ENCODE measurements at regions not wholly inside any gene's neighbourhood (a gene's known extent, or its start where the extent isn't known, plus 50 kb on each side); places are given as distances from the start of the nearest gene placed in this dataset.

DNA sequence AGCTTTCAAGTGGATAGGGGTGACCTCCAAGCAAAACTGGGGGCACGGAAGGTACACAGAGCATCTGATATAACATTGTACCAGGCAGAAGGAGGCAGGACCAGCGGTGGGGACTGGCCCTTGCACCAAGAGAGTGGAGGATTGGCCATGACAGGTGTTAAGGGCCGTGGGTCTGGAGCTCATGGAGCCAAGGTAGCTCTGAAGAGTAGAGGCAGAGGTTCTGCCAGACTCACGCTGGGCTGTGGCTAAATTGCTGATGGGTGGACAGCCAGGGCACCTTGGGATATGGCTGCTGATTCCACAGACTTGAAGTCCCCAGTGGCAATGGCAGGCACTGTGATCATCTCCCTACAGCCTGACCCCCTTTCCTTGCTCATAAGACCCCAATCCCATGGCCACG, 65.9 kb upstream of the NKD1 start:
- Histone ChIP-seq H3K9me3 (ENCODE audit: control insufficient read depth, insufficient read depth, low read depth, low read length) (no peaks in the 10 kb centered on the region), H3K79me2 (ENCODE audit: control insufficient read depth, insufficient read depth, low read length) (no peaks in the 10 kb centered on the region), H3K27ac (ENCODE audit: insufficient read depth, low read length) (no peak overlapping the region), H2AFZ (ENCODE audit: low read length) (no peak overlapping the region), H3K4me3 (replicated peaks in 1 of 4; ENCODE audit: control extremely low read depth in 1 of 4, insufficient read depth in 1 of 4, low read depth in 3 of 4, low read length in 4 of 4) (no peak overlapping the region), H3K27me3 (ENCODE audit: control insufficient read depth, insufficient read depth, low read length) (no peaks in the 10 kb centered on the region), H3K4me1 (ENCODE audit: control insufficient read depth, extremely low read depth, insufficient read depth, low read length) (no peaks in the 10 kb centered on the region), H3K4me2 (ENCODE audit: extremely low read depth, insufficient read depth, low read length) (no peak overlapping the region), H3K36me3 (ENCODE audit: control insufficient read depth, insufficient read depth, low read length) (no peaks in the 10 kb centered on the region), H4K20me1 (ENCODE audit: control insufficient read depth, extremely low read depth, insufficient read depth, low read length) (no peaks in the 10 kb centered on the region), H3K9ac (ENCODE audit: insufficient read depth, low read length) (no peak overlapping the region)
- no peak for DNase-seq (ENCODE audit: low read depth in 2 of 2)
- TF ChIP-seq, protein P1, sequence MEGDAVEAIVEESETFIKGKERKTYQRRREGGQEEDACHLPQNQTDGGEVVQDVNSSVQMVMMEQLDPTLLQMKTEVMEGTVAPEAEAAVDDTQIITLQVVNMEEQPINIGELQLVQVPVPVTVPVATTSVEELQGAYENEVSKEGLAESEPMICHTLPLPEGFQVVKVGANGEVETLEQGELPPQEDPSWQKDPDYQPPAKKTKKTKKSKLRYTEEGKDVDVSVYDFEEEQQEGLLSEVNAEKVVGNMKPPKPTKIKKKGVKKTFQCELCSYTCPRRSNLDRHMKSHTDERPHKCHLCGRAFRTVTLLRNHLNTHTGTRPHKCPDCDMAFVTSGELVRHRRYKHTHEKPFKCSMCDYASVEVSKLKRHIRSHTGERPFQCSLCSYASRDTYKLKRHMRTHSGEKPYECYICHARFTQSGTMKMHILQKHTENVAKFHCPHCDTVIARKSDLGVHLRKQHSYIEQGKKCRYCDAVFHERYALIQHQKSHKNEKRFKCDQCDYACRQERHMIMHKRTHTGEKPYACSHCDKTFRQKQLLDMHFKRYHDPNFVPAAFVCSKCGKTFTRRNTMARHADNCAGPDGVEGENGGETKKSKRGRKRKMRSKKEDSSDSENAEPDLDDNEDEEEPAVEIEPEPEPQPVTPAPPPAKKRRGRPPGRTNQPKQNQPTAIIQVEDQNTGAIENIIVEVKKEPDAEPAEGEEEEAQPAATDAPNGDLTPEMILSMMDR (conservative IDR thresholded peaks at IDR 0.05 in 1 of 2, IDR thresholded peaks at IDR 0.05 in 1 of 2; ENCODE audit: low read depth in 1 of 2, low read length in 2 of 2), result no peak
- TF ChIP-seq EZH2 (IDR thresholded peaks at IDR 0.05; ENCODE audit: low read length, missing control alignments), result no peak

- Histone ChIP-seq H4K20me1 (ENCODE audit: control insufficient read depth, extremely low read depth, insufficient read depth, low read length) (no peaks in the 10 kb centered on the region), H3K4me3 (replicated peaks in 1 of 4; ENCODE audit: control extremely low read depth in 1 of 4, insufficient read depth in 1 of 4, low read depth in 3 of 4, low read length in 4 of 4) (no peak overlapping the region), H3K36me3 (ENCODE audit: control insufficient read depth, insufficient read depth, low read length) (no peaks in the 10 kb centered on the region), H2AFZ (ENCODE audit: low read length) (no peak overlapping the region), H3K79me2 (ENCODE audit: control insufficient read depth, insufficient read depth, low read length) (no peaks in the 10 kb centered on the region), H3K27ac (ENCODE audit: insufficient read depth, low read length) (no peak overlapping the region), H3K9ac (ENCODE audit: insufficient read depth, low read length) (no peak overlapping the region), H3K27me3 (ENCODE audit: control insufficient read depth, insufficient read depth, low read length) (no peaks in the 10 kb centered on the region), H3K4me2 (ENCODE audit: extremely low read depth, insufficient read depth, low read length) (no peak overlapping the region), H3K4me1 (ENCODE audit: control insufficient read depth, extremely low read depth, insufficient read depth, low read length) (no peaks in the 10 kb centered on the region), H3K9me3 (ENCODE audit: control insufficient read depth, insufficient read depth, low read depth, low read length) (no peaks in the 10 kb centered on the region)
- TF ChIP-seq EZH2 (IDR thresholded peaks at IDR 0.05; ENCODE audit: low read length, missing control alignments), result no peak
- TF ChIP-seq, protein P1 (conservative IDR thresholded peaks at IDR 0.05 in 1 of 2, IDR thresholded peaks at IDR 0.05 in 1 of 2; ENCODE audit: low read depth in 1 of 2, low read length in 2 of 2), result no peak
- DNase-seq (ENCODE audit: low read depth in 2 of 2), result no peak
These were observed 68.0 kb upstream of the NKD1 start for GRCh38 chr16:50480206-50480605.

DNA sequence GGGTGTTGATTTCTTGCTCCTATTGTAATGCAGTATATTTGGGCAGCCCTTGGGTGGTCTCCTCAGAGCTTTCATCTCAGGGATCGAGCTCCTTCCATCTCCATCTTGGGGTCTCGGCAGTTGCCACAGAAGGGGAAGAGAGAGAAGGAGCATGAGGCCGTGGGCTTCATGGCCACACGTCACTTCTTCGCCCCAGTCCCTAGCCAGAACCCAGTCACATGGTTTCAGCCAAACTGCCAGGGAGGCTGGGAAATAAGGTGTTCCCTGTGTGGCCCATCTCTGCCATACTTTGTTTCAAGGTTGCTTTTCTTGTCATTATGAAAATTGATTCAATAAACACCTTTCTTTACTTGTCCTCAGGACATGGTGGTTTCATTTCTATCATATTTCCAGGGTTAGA, 68.4 kb upstream of the NKD1 start:
- no peaks in the 10 kb centered on the region for H3K36me3 ChIP-seq (ENCODE audit: control insufficient read depth, insufficient read depth, low read length)
- H4K20me1 ChIP-seq (ENCODE audit: control insufficient read depth, extremely low read depth, insufficient read depth, low read length), result no peaks in the 10 kb centered on the region
- H3K9me3 ChIP-seq (ENCODE audit: control insufficient read depth, insufficient read depth, low read depth, low read length), result no peaks in the 10 kb centered on the region
- no peak for TF ChIP-seq EZH2 (IDR thresholded peaks at IDR 0.05; ENCODE audit: low read length, missing control alignments)
- TF ChIP-seq, protein P1 (conservative IDR thresholded peaks at IDR 0.05 in 1 of 2, IDR thresholded peaks at IDR 0.05 in 1 of 2; ENCODE audit: low read depth in 1 of 2, low read length in 2 of 2), result no peak
- no peaks in the 10 kb centered on the region for H3K27me3 ChIP-seq (ENCODE audit: control insufficient read depth, insufficient read depth, low read length)
- H3K4me2 ChIP-seq (ENCODE audit: extremely low read depth, insufficient read depth, low read length), result no peak overlapping the region
- H3K4me3 ChIP-seq (replicated peaks in 1 of 4; ENCODE audit: control extremely low read depth in 1 of 4, insufficient read depth in 1 of 4, low read depth in 3 of 4, low read length in 4 of 4), result no peak overlapping the region
- no peak overlapping the region for H2AFZ ChIP-seq (ENCODE audit: low read length)
- H3K4me1 ChIP-seq (ENCODE audit: control insufficient read depth, extremely low read depth, insufficient read depth, low read length), result no peaks in the 10 kb centered on the region
- no peak overlapping the region for H3K9ac ChIP-seq (ENCODE audit: insufficient read depth, low read length)
- no peak for DNase-seq (ENCODE audit: low read depth in 2 of 2)
- H3K27ac ChIP-seq (ENCODE audit: insufficient read depth, low read length), result no peak overlapping the region
- no peaks in the 10 kb centered on the region for H3K79me2 ChIP-seq (ENCODE audit: control insufficient read depth, insufficient read depth, low read length)
